Epidermal melanocyte (primary cell): ENCODE measurements at regions not wholly inside any gene's neighbourhood (a gene's known extent, or its start where the extent isn't known, plus 50 kb on each side); places are given as distances from the start of the nearest gene placed in this dataset.
"Not testable (repeated sequence)": the region's sequence is repeated elsewhere in the genome, so short reads cannot be mapped to it uniquely, and the experiment has no call there.

Experiments used
- DNase-seq: peaks from one replicate; pipeline ENCODE4 v3.0.0; 2011; ENCODE audit warnings: low spot score; ENCODE audit not compliant: insufficient read length

DNA sequence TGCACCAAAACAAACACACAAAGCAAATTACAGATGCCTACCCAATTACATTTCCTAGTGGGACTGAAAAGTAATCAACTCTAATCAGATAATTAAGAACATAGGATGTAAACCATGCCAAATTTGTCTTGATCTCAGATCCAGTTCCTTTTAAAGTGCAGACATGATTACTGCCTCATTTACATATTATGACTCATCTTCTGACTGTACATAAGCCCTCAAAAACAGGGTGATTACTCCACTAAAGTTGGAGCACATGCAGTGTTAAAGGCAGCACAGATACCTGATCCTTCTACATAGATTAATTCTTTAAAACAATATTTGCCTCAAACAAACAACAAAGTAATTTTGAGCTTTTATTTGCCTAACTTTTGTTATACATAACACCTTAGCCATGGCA lies 337.2 kb downstream of the RPS29 start:
- no peak for DNase-seq

DNA sequence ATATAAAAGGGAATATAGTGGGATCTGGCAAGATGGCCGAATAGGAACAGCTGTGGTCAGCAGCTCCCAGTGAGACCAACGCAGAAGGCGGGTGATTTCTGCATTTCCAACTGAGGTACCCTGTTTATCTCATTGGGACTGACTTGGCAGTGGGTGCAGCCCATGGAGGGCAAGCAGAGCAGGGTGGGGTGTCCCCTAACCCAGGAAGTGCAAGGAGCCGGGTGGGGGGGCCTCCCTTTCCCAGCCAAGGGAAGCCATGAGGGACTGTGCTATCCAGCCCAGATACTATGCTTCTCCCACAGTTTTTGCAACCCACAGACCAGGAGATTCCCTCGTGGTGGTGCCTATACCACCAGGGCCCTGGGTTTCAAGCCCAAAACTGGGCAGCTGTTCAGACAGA lies 342.4 kb downstream of the RPS29 start:
- DNase-seq = not testable (repeated sequence)

DNA sequence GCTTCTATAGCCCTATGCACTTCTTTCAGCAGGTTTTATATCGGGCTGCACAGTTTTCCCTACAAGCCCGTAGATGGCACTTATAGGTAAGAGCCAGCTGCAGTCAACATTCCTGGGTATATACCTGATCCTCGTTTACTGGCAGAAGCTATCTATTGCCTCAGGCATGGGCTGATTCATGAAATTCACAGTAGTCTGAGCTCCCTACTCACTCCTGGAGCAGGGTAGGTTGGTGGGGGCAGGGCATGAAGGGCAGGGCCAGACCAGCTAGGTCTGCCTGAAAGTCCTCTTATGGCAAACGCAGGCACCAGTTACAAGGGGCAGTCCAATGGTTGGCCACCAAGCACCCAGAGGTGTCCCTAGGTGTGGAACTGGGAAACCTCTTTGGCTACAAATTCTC lies 345.8 kb downstream of the RPS29 start:
- DNase-seq = no peak

DNA sequence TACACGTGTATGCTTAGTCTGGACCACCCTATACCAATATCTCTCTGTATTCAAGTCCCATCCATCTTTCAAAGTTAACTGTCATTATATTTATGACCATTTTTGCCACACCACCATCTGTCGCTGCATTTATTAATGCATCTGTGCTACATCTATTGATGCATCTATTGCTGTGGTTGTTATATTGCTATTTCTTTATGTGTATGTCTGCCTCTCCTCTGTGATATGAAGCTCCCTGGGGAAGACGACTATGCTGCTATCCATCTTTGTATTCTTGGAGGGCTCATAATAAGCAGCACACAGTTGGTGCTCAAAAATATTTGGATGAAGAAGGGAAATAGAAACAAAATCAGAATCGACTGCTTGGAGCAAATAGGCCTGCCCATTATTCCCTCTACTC lies 357.6 kb downstream of the RPS29 start:
- DNase-seq = no peak

DNA sequence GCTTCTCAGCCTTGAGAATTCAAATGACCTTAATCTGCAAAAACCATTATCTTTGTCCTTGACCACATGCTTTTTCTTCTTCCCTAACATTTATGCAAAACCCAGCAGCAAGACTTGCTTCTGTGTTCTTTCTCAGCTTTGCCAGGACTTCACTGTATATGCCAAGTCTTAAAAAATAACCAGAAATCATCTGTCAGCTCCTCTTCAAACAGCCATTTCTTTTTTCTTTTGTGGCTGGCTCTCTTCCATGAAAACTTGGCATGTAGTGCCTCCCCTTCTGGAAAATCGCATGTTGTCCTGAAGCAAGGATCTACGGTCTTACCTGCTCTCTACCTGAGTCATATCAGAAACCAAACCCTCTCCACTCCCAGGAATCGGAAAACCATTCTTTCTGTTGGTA lies 364.9 kb downstream of the RPS29 start:
- no peak for DNase-seq

DNA sequence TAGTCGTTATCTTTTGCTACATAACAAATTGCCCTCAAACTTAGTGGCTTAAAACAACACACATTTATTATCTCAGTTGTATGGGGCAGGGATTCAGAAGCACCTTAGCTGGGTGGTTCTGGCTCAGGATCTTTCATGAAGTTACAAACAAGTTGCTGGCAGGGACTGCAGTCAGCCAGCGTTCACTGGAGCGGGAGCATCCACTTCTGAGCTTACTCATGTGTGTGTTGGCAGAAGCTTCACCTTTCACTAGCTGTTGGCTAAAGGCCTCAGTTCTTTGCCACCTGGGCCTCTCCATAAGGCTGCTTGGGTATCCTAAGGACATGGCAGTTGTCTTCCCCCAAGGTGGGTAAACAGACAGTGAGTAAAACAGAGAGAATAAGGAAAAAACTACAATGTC lies 365.7 kb downstream of the RPS29 start:
- no peak for DNase-seq

DNA sequence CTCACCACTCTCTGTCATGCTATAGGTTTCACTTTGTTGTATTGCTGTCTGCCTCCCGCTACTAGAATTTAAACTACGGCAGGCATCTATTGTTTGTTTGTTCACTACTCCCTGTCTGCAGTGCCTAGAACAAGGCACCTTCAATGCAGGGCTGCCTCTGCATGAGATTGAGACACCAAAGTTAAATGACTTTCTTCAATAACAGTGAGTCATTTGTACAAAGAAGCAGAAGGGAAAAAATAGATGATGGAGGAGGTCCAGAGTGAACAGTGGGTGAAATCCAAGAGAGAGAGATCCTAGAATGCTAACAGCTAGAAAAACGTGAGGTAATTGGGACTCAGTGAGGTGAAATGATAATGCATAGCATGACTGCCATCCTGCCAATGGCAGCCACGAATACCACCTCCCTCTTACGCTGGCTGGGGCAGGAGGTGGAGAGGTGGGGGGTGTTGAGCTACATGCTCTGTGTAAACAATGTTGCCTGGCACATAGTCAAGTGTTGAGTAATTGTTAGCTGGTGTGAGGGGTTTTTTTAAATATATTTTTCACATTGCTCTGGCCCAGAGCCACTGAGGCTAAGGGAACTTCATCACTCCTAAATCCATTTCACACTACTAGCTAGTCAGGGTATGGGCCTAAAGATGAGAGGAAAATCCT lies 367.6 kb downstream of the RPS29 start:
- DNase-seq = no peak

DNA sequence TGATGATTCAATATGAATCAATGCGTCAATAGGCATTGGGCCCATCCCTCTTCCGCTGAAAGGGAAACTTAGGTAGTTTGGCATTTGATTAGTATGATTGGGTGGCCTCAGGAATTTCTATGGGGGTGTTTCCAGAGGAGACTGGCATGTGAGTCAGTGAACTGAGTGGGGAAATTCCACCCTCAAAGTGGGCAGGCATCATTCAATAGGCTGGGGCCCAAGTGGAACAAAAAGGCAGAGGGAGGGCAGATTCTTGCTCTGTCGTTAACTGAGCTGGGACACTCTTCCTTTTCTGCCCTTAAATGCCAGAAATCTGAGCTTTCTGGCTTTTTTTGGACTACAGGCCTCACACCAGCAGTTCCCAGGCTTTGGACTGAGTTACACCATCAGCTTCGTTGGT lies 373.5 kb downstream of the RPS29 start:
- DNase-seq = no peak

DNA sequence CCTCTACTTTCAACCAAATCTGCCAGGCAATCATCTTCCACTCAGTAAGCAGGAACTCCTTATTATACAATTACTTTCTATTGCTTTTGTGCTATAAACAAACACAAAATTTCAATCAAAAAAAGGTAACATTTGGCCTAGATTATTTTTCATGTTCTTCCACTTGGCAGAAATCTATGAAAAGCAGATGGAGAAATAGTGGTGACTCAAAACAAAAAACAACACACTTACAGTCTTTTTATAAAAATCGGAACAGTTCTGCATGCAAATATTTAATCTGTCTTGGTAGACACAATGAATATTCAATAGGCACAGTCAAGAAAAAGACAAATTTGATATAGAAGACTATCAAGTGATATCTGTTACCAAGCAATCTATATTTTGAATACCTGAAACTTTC lies 376.8 kb downstream of the RPS29 start:
- no peak for DNase-seq

DNA sequence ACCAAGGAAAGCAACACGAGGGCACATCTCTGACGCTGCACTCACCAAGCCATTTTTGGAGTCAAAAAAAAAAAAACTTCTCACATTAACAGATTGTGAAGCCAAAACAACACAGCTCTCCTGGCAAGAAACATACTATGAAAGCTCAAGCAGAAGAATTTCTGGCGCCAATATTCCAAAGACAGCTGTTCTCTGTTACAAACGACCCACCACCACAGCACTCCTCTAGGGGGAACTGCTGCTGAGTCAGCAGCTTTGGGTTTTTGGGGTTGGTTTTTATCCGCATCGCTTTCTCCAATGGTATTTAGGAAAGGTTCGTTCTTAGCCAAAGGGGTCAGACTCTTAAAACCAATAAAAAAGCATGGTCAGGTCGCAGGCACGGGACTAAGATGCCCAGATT lies 379.4 kb downstream of the RPS29 start:
- DNase-seq = no peak

DNA sequence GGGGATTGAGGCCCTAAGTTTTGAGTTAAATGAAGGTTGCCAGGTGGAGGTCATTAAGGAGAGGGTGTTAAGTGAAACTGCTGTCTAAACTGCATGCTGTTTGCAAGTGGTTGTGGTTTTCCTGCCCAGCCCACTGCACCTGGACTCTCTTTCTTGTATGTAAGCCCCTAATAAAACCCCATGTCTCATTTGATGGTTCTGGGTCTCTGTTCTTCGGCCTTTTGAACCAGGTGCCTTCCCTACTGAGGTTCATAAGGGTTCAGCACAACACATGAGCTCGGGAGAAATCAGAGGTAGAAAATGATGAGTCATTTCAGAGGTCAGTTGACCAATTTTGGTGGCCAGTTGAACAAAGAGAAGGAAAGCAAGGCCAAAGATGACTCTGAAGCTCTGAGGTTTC lies 382.5 kb downstream of the RPS29 start:
- DNase-seq = no peak

DNA sequence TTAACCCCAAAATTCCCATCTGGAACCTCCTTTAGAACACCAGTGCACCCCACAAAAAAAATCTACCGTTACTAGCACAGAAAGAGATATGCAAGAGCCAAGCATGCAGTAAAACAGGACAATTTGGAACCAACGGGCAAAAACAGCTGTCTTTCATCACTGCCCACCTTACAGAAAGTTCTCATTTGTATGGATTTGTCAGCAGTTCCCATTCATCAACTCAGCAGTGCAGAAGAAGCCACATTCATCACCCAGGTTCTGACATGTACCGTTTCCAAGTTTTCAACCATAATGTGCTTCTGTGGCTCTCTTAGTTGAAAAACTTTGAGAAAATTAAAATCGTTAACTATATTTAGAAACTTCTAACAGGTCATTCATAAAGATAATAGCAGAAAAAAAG lies 387.0 kb downstream of the RPS29 start:
- DNase-seq = no peak

DNA sequence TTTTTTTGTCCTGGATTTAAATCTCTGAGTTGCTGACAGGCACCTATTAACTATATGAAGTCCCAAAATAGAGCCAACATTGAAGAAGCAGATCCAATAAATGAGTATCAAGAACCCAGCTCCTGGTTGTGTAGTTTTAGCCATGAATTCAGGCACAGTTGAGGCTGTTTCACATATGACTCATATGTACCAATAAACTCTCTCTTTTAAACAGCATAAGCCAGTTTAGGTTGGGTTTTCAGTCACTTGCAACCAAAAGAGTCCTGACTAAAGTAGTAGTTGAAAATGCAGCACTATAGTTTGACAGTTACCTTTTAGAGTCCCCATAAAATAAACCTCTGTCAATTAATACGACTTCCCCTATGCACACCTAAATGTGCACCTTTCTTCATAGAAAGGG lies 389.9 kb downstream of the RPS29 start:
- DNase-seq = no peak

DNA sequence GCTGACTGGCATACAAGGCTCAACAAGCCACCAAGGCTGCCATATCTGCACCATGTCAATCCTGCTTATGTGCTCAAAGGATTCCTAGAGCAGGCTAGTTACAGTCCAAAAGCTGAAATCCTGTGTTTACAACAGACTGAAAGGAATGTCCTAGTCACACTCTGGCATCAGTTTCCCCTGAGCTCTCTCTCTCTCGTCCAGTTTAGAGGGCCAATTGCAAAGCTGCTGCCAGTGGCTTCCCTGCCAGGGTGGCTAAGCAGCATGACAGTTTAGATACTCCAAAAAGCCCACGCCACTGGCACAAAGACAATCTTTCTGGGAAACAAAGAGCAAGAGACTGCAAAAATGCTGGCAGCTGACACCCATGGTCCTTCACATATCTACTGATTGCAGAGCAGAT lies 392.1 kb downstream of the RPS29 start:
- DNase-seq = no peak

DNA sequence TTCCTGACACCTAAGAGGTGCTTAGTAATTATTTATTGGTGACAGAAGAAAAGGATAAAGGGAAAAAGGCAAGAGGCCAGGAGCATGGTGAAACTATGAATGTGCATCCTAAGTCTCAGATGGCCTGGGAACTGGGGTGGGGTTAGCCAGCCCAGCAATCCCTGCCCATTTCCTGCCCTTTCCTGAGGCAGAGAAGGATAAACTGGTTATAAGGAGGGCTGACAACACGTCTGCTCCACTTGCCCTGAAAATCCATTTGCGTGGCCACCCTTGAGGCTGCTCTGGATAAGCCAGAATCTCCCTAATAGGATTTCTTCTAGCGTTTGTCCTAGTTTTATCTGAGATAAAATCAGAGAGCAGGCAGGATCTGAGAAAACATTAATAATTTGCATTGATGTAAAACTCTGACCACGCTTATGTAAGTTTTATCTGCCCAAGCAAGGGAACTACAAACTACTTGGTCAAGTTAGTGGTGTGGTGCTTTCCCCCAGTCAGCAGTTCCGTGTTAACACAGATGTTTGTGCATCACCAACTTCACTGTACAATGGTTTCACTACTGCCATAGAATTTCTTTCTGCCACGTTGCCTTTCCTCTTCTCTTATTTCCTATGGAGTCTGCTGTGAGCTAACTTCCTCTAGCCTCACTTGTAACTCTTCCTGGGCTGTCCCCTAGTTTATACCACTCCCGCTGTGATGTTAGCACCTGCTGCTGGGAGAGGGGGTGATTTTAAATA lies 392.7 kb downstream of the RPS29 start:
- DNase-seq = no peak

DNA sequence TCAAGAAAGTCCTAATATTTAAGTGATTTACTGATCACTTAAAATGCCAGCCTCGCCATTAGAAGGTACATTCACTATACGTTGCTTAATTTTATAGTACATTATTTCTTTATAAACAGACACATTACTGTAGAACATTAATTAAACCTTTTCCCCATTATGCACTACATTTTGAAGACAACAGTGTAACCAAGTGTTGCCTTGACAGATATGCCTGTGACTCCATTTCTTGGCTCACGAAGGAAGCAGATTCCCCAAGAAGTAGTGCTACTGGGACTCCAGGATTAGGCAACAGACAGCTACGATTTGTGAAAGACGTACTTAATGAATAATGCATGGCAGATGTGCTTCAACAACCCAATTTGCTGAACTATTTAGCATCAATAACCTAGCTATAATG lies 394.8 kb downstream of the RPS29 start:
- no peak for DNase-seq

DNA sequence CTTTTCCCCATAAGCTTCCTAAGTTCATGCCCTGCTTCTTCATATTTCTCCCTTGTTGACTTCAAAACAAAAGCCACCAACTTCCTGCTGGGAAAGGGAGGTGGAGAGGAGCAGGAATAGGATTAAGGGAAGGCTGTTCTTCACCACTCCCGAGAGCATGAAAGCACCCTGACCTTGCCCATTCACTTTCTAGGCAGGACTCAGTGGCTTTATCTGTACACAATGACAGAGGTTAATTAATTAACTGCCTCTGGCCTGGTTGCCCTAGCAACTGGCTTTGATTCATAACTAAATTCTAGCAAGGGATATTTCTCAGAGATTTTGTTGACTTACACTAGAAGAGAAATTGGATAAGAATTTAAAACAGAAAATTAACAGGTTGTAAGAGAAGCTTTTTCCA lies 396.8 kb downstream of the RPS29 start:
- no peak for DNase-seq

DNA sequence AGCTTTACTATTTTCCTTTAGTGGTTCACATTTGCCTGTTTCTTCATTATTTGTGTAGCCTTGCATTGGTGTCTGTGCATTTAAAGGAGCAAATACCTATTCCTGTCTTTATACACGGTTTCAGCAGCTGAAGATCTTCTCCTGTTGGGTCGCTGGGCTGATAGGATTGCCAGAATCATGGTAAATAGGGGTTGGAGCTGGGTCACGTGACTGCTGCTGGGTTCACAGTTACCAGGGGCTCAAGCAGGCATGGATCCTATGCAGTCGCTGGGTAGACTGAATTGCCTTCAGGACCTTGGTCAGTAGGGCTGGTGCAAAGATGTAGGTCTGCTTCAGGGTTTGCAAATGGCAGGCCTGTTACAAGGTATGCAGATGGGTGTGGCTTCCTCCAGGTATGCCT lies 398.4 kb downstream of the RPS29 start:
- no peak for DNase-seq

DNA sequence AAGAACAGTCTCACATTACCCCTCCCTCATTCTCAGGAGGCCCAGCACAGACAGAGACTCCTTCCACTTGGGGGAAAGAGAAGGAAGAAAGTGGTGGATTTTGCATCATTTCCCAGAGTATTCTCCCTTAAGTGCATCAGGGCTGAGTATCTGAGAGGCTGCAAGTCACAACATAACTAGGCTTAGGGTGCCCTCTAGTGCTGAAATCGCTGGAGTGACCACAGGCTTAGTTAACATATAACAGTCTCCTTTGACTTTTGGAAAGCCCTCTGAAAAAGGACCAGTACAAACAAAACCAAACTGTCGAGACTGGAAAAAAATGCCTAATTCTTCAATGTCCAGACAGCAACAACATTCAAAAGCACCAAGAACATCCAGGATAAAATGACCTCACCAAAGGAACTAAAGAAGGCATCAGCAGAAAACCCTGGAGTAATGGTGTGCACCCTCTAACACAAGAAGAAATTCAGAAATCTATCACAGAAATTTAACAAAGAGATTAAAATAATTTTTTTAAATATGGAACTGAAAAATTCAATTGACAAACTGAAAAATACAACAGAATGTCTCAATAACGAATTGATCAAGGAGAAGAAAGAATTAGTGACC lies 412.3 kb downstream of the RPS29 start:
- DNase-seq = peak; percentile 31

DNA sequence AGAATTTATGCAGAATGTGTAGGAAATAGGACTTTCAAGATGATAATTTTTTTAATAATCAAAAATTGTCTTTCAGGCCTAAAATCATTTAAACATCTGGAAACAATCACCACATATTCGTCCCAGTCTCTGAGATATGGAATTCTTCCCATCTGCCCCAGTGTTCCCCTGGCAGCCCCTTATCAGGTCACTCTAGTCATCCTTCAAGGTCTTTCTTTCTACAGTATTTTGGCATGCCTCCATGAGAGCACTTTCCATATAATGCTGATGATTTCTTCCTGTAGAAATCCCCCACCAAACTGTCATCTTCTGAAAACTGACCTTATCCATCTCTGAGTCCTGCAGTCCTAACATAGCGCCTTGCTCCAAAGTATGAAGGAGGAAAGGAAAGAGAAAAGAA lies 422.1 kb downstream of the RPS29 start:
- DNase-seq = no peak

DNA sequence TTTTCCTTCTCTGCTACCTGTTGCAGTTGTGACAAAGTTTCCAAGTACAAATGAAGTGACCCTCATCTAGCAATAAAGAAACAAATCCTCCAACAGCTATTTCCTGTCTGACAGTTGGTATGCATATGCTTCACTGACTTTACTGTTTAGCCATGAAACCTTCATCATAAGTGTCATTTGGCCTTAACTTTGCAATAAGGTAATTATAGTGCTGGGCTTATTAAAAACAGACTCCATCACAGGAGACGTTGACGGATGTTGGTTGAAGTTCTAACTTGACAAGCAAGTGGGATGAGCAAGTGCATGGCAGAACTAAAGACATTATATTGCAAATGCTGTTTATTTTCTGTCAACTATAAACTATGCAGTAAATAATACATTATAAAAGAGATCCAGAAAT lies 425.2 kb downstream of the RPS29 start:
- no peak for DNase-seq

DNA sequence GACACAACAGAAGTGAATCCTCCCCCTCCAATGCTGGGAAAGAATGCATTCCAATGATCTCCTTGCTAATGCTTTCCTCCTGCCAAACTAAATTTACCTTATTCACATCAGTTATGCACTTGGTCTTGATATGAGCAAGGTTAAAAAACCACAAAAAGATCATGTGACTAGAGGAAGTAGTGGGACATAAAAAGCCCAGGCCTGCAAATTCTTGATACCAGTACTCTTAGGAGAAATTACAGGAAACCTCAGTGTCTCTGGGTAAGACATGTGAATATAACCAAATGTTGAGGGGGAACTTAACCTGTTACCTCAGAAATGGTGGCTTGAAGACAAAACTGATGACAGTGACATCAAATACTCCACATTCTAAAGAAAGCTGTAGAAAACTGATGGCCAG lies 427.1 kb downstream of the RPS29 start:
- DNase-seq = no peak

DNA sequence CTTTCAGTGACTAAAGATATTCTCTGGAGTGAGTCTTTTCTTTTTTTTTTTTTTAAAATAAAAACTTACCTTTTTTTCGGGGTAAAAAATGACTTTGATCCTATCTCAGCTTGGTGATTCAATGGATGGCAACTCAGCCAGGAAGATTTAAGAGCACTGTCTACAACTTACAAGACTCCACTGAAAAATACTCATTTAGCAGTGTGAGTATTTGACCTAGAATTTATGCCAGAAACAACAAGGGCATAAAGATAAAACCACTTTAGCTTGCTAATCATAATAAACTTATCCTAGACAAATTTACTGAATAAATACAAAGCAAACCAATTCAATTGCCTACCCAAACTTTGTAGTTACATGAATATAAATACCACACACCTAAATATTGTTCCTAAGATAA lies 446.6 kb downstream of the RPS29 start:
- DNase-seq = no peak
